GM10266 (cell line): ENCODE measurements at regions not wholly inside any gene's neighbourhood (a gene's known extent, or its start where the extent isn't known, plus 50 kb on each side); places are given as distances from the start of the nearest gene placed in this dataset.

Source experiments
- DNase-seq: peaks from one replicate; pipeline ENCODE4 v3.0.0; 2012; ENCODE audit errors: extremely low spot score
- TF ChIP-seq, protein P1 (sequence below): IDR thresholded peaks from 2 replicates; pipeline ENCODE4 v1.5.1; 2012; ENCODE audit warnings: mild to moderate bottlenecking, low read depth; ENCODE audit not compliant: control insufficient read depth, insufficient read depth; ENCODE audit errors: missing control alignments

DNA sequence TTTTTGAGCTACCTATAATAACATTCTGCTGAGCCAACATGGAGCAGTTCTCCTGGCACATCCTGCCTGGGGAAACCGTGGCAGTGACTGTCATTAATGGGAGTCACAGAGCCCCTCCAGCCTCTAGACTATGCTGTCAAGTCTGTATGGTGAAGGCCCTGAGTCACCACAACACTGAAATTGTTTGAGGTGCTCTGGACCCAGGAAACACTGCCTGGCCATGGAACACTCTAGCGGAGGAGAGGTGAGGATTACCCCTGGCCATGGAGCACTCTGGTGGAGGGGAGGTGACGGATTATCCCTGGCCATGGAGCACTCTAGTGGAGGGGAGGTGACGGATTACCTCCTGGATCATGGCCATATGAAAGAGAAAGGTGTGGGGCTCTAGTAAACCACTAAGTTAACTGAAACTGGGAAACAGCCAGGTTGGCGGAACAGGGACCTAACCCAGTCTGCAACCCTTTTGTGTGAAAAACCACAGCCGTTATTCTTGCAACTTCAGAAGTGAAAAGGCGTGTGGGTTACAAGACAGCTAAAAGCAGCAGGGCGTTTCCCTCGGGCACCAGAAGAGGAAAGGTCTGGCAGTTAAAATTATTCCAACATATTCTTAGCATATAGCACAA, 156.7 kb downstream of the KCNJ12 start:
- no peak for DNase-seq
- TF ChIP-seq, protein P1, sequence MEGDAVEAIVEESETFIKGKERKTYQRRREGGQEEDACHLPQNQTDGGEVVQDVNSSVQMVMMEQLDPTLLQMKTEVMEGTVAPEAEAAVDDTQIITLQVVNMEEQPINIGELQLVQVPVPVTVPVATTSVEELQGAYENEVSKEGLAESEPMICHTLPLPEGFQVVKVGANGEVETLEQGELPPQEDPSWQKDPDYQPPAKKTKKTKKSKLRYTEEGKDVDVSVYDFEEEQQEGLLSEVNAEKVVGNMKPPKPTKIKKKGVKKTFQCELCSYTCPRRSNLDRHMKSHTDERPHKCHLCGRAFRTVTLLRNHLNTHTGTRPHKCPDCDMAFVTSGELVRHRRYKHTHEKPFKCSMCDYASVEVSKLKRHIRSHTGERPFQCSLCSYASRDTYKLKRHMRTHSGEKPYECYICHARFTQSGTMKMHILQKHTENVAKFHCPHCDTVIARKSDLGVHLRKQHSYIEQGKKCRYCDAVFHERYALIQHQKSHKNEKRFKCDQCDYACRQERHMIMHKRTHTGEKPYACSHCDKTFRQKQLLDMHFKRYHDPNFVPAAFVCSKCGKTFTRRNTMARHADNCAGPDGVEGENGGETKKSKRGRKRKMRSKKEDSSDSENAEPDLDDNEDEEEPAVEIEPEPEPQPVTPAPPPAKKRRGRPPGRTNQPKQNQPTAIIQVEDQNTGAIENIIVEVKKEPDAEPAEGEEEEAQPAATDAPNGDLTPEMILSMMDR, result no peak

DNA sequence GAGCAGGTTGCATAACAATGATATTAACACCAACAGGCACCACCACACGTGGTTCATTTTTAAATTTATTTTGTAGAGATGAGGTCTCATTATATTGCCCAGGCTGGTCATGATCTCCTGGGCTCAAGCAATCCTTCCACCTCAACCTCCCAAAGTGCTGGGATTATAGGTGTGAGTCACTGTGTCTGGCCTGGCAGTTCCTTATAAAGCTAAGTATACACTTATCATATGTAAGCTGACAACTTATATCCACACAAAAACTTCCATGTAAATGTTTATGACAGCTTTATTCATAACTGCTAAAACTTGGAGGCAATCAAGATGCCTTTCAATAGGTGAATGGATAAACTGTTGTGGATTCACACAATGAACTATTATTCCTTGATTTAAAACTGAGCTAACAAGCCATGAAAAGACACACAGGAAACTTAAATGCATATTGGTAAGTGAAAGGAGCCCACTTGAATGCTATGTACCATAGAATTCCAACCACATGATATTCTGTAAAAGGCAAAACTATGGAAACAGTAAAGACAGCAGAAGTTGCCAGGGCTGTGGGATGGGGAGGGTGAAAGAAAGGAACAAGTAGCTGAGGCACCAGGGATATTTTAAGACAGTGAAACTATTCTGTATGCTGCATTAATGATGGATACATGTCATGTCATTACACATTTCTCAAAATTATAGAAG, 156.5 kb upstream of the KCNJ18 start:
- no peak for DNase-seq
- TF ChIP-seq, protein P1, result no peak

DNA sequence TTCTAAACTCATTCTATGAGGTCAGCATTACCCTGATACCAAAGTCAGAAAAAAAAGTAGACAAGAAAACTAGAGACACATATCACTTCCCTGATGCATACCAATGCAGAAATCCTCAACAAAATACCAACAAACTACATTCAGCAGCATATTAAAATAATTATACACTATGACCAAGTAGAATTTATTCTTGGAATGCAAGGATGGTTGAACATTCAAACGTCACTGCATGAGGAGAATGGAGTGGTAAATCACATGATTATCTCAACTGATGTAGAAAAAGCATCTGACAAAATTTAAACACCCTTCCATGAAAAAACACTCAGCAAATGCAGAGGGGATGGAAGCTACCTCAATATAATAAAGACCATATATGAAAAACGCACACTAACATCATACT, 155.0 kb upstream of the KCNJ18 start:
- DNase-seq, result no peak
- TF ChIP-seq, protein P1, result no peak

DNA sequence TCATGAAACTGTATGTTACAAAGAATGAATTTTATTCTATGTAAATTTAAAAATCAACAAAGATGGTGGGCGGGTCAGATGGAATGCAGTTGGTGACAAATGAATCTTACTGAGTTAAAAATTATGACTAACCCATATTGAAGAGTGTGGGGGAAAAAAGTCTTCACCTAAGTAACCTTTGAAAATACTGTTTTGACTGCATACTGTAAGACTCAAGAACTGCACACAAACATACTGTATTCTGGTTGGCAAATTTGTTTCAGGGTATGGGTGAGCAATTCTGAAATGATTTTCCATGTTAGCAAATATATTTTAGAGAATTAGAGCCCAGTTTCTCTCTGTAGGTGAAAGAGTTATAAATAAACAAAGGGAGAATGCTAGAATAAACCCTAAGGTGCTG, 153.7 kb upstream of the KCNJ18 start:
- no peak for DNase-seq
- TF ChIP-seq, protein P1, result no peak

DNA sequence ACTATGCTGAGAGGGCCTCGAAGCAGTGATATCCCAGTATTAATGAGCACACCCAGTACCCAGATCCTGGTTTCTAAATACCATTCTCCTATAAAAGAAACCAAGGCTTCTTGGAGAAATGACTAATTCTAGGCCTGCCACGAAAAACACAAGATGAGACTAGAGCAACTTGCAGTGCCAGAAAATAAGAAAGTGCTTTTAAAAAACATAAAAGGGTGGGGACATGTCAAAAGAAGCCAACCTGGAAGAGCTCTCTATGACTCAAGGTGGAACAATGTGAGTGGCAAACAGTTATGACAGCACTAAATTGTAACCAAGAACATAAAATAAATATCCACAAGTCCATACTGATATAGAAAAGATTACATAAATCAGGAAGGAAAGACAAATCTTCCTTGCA, 153.2 kb upstream of the KCNJ18 start:
- DNase-seq, result no peak
- TF ChIP-seq, protein P1, result no peak

DNA sequence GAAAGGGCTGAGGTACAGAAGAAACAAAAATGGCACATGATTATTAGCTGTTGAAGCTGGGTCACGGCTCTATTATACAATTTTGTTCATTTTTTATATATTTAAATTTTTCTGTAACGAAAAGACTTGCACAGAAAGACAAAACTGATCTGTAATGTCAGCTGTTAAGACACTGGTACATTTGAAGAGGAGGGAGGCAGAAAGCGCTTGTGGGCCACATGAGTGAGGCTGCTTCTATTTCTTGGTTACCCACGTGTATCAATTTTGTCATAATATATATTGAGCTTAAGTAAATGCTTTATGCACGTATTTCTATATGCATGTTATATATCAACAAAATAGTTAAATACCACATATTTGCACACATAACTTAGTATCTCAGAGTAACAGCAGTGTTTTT, 151.8 kb upstream of the KCNJ18 start:
- no peak for DNase-seq
- TF ChIP-seq, protein P1, result no peak

DNA sequence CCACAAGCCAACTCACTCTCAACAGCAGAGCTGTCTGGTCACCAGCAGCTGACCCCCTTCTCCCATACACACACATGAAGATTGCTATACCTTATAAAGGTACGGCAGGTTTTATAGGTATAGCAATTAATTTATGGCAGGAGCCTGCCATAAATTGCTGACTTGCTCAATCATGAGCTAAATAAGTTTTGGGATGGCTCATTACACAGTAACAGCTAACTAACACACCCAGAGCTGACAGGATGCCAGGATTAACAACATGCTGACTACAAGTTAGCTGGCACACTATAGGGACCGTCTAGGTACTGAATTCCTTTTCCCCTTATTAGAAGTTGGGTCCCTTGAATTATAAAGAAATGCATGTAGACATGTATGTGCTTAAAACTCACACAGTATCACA, 150.3 kb upstream of the KCNJ18 start:
- no peak for DNase-seq
- TF ChIP-seq, protein P1, result no peak
